ENCODE measurements at regions not wholly inside any gene's neighbourhood (a gene's known extent, or its start where the extent isn't known, plus 50 kb on each side); places are given as distances from the start of the nearest gene placed in this dataset.

- TF ChIP-seq CTCF (IDR thresholded peaks at IDR 0.05) = no peak
- TF ChIP-seq POLR2A (IDR thresholded peaks at IDR 0.05) = no peak
- no peak for TF ChIP-seq POLR2AphosphoS5 (IDR thresholded peaks at IDR 0.05)
- no peak for TF ChIP-seq EP300 (IDR thresholded peaks at IDR 0.05)
These were observed 505.1 kb upstream of the ITGA1 start for GRCh38 chr5:52282647-52283046.
